Psoas muscle (tissue), 7 donors: ENCODE measurements at regions not wholly inside any gene's neighbourhood (a gene's known extent, or its start where the extent isn't known, plus 50 kb on each side); places are given as distances from the start of the nearest gene placed in this dataset.

Experiments
- ATAC-seq, 4 donors: fragments of 200-7000 bp; cut with Tn5 transposase; one replicate each; pipeline ENCODE4 v1.9.1; 2020; ENCODE audit warnings: moderate library complexity in 3 of 4, mild to moderate bottlenecking in 2 of 4
- DNase-seq, 2 donors: peaks; one replicate each; pipeline ENCODE4 v3.0.0-alpha.2; 2020
- H3K27ac ChIP-seq: fragments of 200-600 bp; one replicate; pipeline ENCODE4 v1.8.0; 2022
- H3K27me3 ChIP-seq, 3 donors: fragments of 200-600 bp in 1 of 3; one replicate each; pipeline versions ENCODE4 v1.6.1 to v1.8.0; 2013 to 2022; ENCODE audit warnings: low read length in 2 of 3, mild to moderate bottlenecking in 2 of 3, moderate library complexity in 1 of 3; ENCODE audit not compliant: insufficient read depth in 3 of 3
- H3K36me3 ChIP-seq, 2 donors: fragments of 200-600 bp in 1 of 2; one replicate each; pipeline versions ENCODE4 v1.6.1 to v1.8.0; 2013 to 2022; ENCODE audit warnings: low read depth in 1 of 2, mild to moderate bottlenecking in 1 of 2, moderate library complexity in 1 of 2; ENCODE audit not compliant: insufficient read depth in 1 of 2
- H3K4me1 ChIP-seq: fragments of 200-600 bp; one replicate; pipeline ENCODE4 v1.8.0; 2022
- H3K4me3 ChIP-seq: fragments of 200-600 bp; one replicate; pipeline ENCODE4 v1.8.0; 2022; ENCODE audit warnings: mild to moderate bottlenecking
- H3K9me3 ChIP-seq: fragments of 200-600 bp; one replicate; pipeline ENCODE4 v1.8.0; 2022
- WGBS, 3 donors: extraction: QIAGEN DNeasy Blood & Tissue Kit; methylation state at CpG; one replicate each; pipeline versions ENCODE4 v1.1.6 to v1.1.7; 2013; 5-methylcytosine and 5-hydroxymethylcytosine counted together
- intact Hi-C, 2 donors: fragments of 100-400 bp; cut with DNase I; formaldehyde crosslinking; loops; one replicate each; pipeline versions ENCODE4 v1.11.0 to v1.14.2; 2022
- TF ChIP-seq, protein P1 (sequence below): fragments of 200-600 bp; IDR thresholded peaks from one replicate; pipeline ENCODE4 v1.8.0; 2022; ENCODE audit warnings: antibody characterized with exemption
- donor health status: healthy with polysubstance abuse.
- donor health status: DM: no; HTN: no; CAD: no; lungs with moderate emphysema.
- donor health status: Bipolar disorder and iron deficiency.
- donor health status: healthy.
- donor health status: DM: yes; HTN: yes; CAD: no.
- donor health status: DM: no; HTN: no; CAD: no.
- donor health status: DM: yes; HTN: yes; CAD: no.

- Histone ChIP-seq H3K27ac (no peak overlapping the region), H3K9me3 (peaks cover 2% of the 10 kb centered on the region), H3K4me3 (no peak overlapping the region), H3K27me3 (no peaks in the 10 kb centered on the region), H3K4me1 (no peaks in the 10 kb centered on the region), H3K36me3 (no peaks in the 10 kb centered on the region)
- no peak for ATAC-seq
- TF ChIP-seq, protein P1, sequence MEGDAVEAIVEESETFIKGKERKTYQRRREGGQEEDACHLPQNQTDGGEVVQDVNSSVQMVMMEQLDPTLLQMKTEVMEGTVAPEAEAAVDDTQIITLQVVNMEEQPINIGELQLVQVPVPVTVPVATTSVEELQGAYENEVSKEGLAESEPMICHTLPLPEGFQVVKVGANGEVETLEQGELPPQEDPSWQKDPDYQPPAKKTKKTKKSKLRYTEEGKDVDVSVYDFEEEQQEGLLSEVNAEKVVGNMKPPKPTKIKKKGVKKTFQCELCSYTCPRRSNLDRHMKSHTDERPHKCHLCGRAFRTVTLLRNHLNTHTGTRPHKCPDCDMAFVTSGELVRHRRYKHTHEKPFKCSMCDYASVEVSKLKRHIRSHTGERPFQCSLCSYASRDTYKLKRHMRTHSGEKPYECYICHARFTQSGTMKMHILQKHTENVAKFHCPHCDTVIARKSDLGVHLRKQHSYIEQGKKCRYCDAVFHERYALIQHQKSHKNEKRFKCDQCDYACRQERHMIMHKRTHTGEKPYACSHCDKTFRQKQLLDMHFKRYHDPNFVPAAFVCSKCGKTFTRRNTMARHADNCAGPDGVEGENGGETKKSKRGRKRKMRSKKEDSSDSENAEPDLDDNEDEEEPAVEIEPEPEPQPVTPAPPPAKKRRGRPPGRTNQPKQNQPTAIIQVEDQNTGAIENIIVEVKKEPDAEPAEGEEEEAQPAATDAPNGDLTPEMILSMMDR, result no peak
- 81 to 85% (median 84%) methylated on average over 3 of the region's 3 CpGs for WGBS, 3 donors
- DNase-seq, result no peak
- intact Hi-C loops, result no loop called here
These were observed 1246.6 kb upstream of the LRRTM1 start for GRCh38 chr2:81551040-81551634.

DNA sequence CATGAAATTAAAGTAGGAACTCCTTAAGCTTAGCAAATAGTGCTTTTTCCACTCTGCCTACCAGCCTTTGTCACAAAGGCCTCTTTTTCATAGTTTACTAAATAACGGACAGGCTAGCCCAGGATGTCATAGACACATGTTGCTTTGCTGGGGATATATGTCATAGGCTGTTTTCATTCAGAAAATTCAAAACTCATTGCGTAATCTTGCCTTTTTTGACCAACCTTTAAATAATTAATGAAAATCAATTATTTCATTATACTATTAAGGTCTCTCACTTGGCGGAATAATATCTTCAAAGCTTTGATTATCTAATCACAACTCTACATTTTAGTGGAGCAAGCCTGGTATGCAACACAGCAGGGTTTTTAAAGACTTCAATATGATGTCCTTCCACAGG, 1245.7 kb upstream of the LRRTM1 start:
- WGBS, 3 donors, result 82 to 90% (median 88%) methylated on average over 3 of the region's 3 CpGs

GRCh38 chr2:81549646-81550045, 1245.1 kb upstream of the LRRTM1 start:
- ATAC-seq, result no peak

More for the DNA sequence above, 1245.7 kb upstream of the LRRTM1 start:
- Histone ChIP-seq H3K9me3 (no peaks in the 10 kb centered on the region), H3K4me3 (no peak overlapping the region), H3K27me3 (no peaks in the 10 kb centered on the region), H3K36me3 (no peaks in the 10 kb centered on the region), H3K27ac (no peak overlapping the region), H3K4me1 (no peaks in the 10 kb centered on the region)
- intact Hi-C loops, result no loop called here
- DNase-seq, result no peak
- TF ChIP-seq, protein P1, result no peak
- ATAC-seq, result no peak

GRCh38 chr2:81545626-81546025, 1241.1 kb upstream of the LRRTM1 start:
- Histone ChIP-seq H3K9me3 (no peaks in the 10 kb centered on the region), H3K4me3 (no peak overlapping the region), H3K27me3 (no peaks in the 10 kb centered on the region), H3K36me3 (no peaks in the 10 kb centered on the region), H3K4me1 (no peaks in the 10 kb centered on the region), H3K27ac (no peak overlapping the region)
- ATAC-seq, result no peak
- no peak for DNase-seq
- intact Hi-C loops, result no loop called here
- TF ChIP-seq, protein P1, result no peak
- WGBS, 3 donors, result 70 to 74% (median 72%) methylated on average over 2 of the region's 2 CpGs

More at GRCh38 chr2:81549646-81550045, 1245.1 kb upstream of the LRRTM1 start:
- H3K27ac ChIP-seq, result no peak overlapping the region
- no peak overlapping the region for H3K4me3 ChIP-seq
- intact Hi-C loops, result no loop called here
- H3K9me3 ChIP-seq, result no peaks in the 10 kb centered on the region
- H3K27me3 ChIP-seq, result no peaks in the 10 kb centered on the region
- H3K36me3 ChIP-seq, result no peaks in the 10 kb centered on the region
- TF ChIP-seq, protein P1, result no peak
- no peak for DNase-seq
- no peaks in the 10 kb centered on the region for H3K4me1 ChIP-seq
- whole genome bisulfite sequencing, 3 donors, result 73 to 84% (median 82%) methylated on average over 5 of the region's 5 CpGs

- WGBS, 3 donors, result 45 to 84% (median 83%) methylated on average over 1 of the region's 1 CpG
- intact Hi-C loops, result no loop called here
- H3K4me3 ChIP-seq, result no peak overlapping the region
- DNase-seq, result no peak
- no peaks in the 10 kb centered on the region for H3K9me3 ChIP-seq
- ATAC-seq, result no peak
- TF ChIP-seq, protein P1, result no peak
- H3K27me3 ChIP-seq, result no peaks in the 10 kb centered on the region
- H3K36me3 ChIP-seq, result no peaks in the 10 kb centered on the region
- H3K27ac ChIP-seq, result no peak overlapping the region
- no peaks in the 10 kb centered on the region for H3K4me1 ChIP-seq
These were observed 1237.6 kb upstream of the LRRTM1 start for GRCh38 chr2:81542119-81542518.
